ENCODE measurements at regions not wholly inside any gene's neighbourhood (a gene's known extent, or its start where the extent isn't known, plus 50 kb on each side); places are given as distances from the start of the nearest gene placed in this dataset.

GRCh38 chr5:86858442-86858841 is 240.7 kb downstream of the COX7C start:
- intact Hi-C loops (cut with micrococcal nuclease) (no loop called here), in situ Hi-C loops (cut with MboI; ENCODE audit: low sequenced_read_pairs) (no loop called here), dilution Hi-C loops (cut with HindIII; ENCODE audit: low sequenced_read_pairs, unreplicated experiment) (no loop called here)
- Histone ChIP-seq H3K79me1 (ENCODE audit: low read depth in 1 of 2, low read length in 2 of 2) (no peaks in the 10 kb centered on the region), H2AFZ (replicated peaks; ENCODE audit: low read length, poor library complexity) (no peak overlapping the region), H3K9me1 (ENCODE audit: insufficient read depth, low read length) (no peaks in the 10 kb centered on the region), H2BK120ac (ENCODE audit: low read depth, low read length) (no peak overlapping the region), H3K4me2 (ENCODE audit: low read depth, low read length) (no peak overlapping the region), H3K27ac (ENCODE audit: insufficient read depth, low read length) (no peak overlapping the region), H2AK9ac (replicated peaks; ENCODE audit: low read depth, low read length, poor library complexity) (no peak overlapping the region), H2AK5ac (ENCODE audit: low read depth, low read length) (no peak overlapping the region), H4K5ac (ENCODE audit: low read depth, low read length) (no peak overlapping the region), H2BK5ac (ENCODE audit: low read depth, low read length, poor library complexity, severe bottlenecking) (no peak overlapping the region), H3K23ac (ENCODE audit: low read depth, low read length) (no peak overlapping the region), H4K91ac (ENCODE audit: insufficient read depth, low read depth, low read length) (no peak overlapping the region), H3K9me3 (ENCODE audit: control insufficient read depth, insufficient read depth, low read length) (no peaks in the 10 kb centered on the region), H3K4me1 (ENCODE audit: control insufficient read depth, insufficient read depth, low read length) (no peaks in the 10 kb centered on the region), H4K20me1 (ENCODE audit: insufficient read depth, low read length) (no peaks in the 10 kb centered on the region), H2BK20ac (ENCODE audit: low read depth, low read length) (no peak overlapping the region), H3K27me3 (ENCODE audit: control insufficient read depth, insufficient read depth, low read length) (no peaks in the 10 kb centered on the region), H4K8ac (ENCODE audit: low read depth in 2 of 2, low read length in 2 of 2) (no peak overlapping the region), H3K36me3 (ENCODE audit: control insufficient read depth, insufficient read depth, low read length) (no peaks in the 10 kb centered on the region), H3K9ac (ENCODE audit: low read depth, low read length) (no peak overlapping the region), H3K18ac (ENCODE audit: low read depth, low read length) (no peak overlapping the region), H2BK15ac (ENCODE audit: low read depth, low read length) (no peak overlapping the region), H3K14ac (replicated peaks; ENCODE audit: low read depth, low read length) (no peak overlapping the region), H3K4me3 (ENCODE audit: insufficient read depth, low read depth, low read length) (no peak overlapping the region), H3K4ac (ENCODE audit: low read depth, low read length) (no peak overlapping the region), H3K56ac (ENCODE audit: extremely low read depth, insufficient read depth, low read length) (no peak overlapping the region)
- TF ChIP-seq BHLHE40 (IDR thresholded peaks at IDR 0.05; ENCODE audit: low read depth, low read length) (no peak), SMC3 (IDR thresholded peaks at IDR 0.05; ENCODE audit: low read depth, low read length) (no peak), USF2 (IDR thresholded peaks at IDR 0.05; ENCODE audit: low read depth, low read length) (no peak), RCOR1 (IDR thresholded peaks at IDR 0.05; ENCODE audit: insufficient replicate concordance, low read length) (no peak), NFE2L2 (IDR thresholded peaks at IDR 0.05; ENCODE audit: low read depth, low read length) (no peak), MAZ (IDR thresholded peaks at IDR 0.05; ENCODE audit: borderline replicate concordance, low read depth, low read length) (no peak), MAFK (IDR thresholded peaks at IDR 0.05; ENCODE audit: low read depth, low read length) (no peak), RAD21 (IDR thresholded peaks at IDR 0.05; ENCODE audit: low read length) (no peak), POLR2A (IDR thresholded peaks at IDR 0.05; ENCODE audit: low read depth, low read length) (no peak), CEBPB (IDR thresholded peaks at IDR 0.05; ENCODE audit: low read depth, low read length) (no peak), MXI1 (IDR thresholded peaks at IDR 0.05; ENCODE audit: borderline replicate concordance, low read depth, low read length) (no peak), CTCF (conservative IDR thresholded peaks at IDR 0.05; ENCODE audit: low read depth, low read length) (no peak), CHD1 (IDR thresholded peaks at IDR 0.05; ENCODE audit: low read depth, low read length) (no peak), RFX5 (IDR thresholded peaks at IDR 0.05; ENCODE audit: low read depth, low read length) (no peak)
- TF ChIP-seq, protein P1, sequence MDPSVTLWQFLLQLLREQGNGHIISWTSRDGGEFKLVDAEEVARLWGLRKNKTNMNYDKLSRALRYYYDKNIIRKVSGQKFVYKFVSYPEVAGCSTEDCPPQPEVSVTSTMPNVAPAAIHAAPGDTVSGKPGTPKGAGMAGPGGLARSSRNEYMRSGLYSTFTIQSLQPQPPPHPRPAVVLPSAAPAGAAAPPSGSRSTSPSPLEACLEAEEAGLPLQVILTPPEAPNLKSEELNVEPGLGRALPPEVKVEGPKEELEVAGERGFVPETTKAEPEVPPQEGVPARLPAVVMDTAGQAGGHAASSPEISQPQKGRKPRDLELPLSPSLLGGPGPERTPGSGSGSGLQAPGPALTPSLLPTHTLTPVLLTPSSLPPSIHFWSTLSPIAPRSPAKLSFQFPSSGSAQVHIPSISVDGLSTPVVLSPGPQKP (IDR thresholded peaks at IDR 0.05; ENCODE audit: borderline replicate concordance, low read depth, low read length), result no peak
- no TSS peak for BruUV-seq (replicated peaks)
- ChIA-PET POLR2A (ENCODE audit: unreplicated experiment) (no interaction called here), CTCF (no interaction called here)
- no CpG with 5 or more reads among the region's 3 CpGs for WGBS, 2 experiments (ENCODE audit: extremely low coverage in 2 of 2, insufficient read length in 1 of 2)
- ATAC-seq (ENCODE audit: low read depth), result no peak
- no peak for DNase-seq
